K562 (cell line): ENCODE measurements at regions not wholly inside any gene's neighbourhood (a gene's known extent, or its start where the extent isn't known, plus 50 kb on each side); places are given as distances from the start of the nearest gene placed in this dataset.

Experiments used
- ATAC-seq: fragments of 200-7000 bp; cut with Tn5 transposase; 3 replicates; pipeline ENCODE4 v1.9.1; 2020; ENCODE audit warnings: moderate library complexity
- BruUV-seq: library from RNA; stranded (reverse); fragments of 400-500 nt; replicated peaks from 2 replicates; lab custom pipeline; 2021; lab: Mats Ljungman, UMichigan
- CTCF ChIA-PET: fragments of 300-600 bp; formaldehyde crosslinking; extraction: SDS; loops from one replicate; lab custom pipeline; 2021; ENCODE audit warnings: low intra/inter-chr PET ratio; lab: Yijun Ruan, JAX
- POLR2A ChIA-PET: fragments of 300-600, 350-650 bp; sonication (Branson Sonifier 250); formaldehyde crosslinking; extraction: SDS; loops from one replicate; lab custom pipeline; 2021; ENCODE audit warnings: antibody characterized with exemption, inconsistent platforms; lab: Yijun Ruan, JAX
- DNase-seq, 4 experiments: peaks; one replicate each; pipeline versions ENCODE4 v3.0.0 to v3.0.0-alpha.2; 2011 to 2018; ENCODE audit warnings: low spot score in 3 of 4, mixed read lengths in 3 of 4; ENCODE audit errors: extremely low read depth in 1 of 4
- FAIRE-seq: peaks from 2 replicates; lab custom pipeline; 2011; peaks lifted over from hg19 to GRCh38; lab: Jason Lieb, UNC
- H2AFZ ChIP-seq: 2 replicates; pipeline ENCODE4 v1.6.0; 2011; ENCODE audit warnings: low read depth, low read length, control low read depth, inconsistent platforms
- H3K27ac ChIP-seq: fragments of 200-600 bp; 3 replicates; pipeline ENCODE4 v1.8.0; 2011; ENCODE audit warnings: low read depth, mild to moderate bottlenecking, control low read depth, inconsistent platforms, low read length, moderate library complexity, mixed read lengths; ENCODE audit errors: extremely low read depth
- H3K27me3 ChIP-seq, 2 experiments: fragments of 300-600 bp in 1 of 2; 2 replicates in 1 of 2; 3 replicates in 1 of 2; pipeline versions ENCODE4 v1.6.0 to v1.8.0; 2011; ENCODE audit warnings: inconsistent platforms in 2 of 2, low read length in 2 of 2, mild to moderate bottlenecking in 1 of 2, mixed read lengths in 1 of 2, moderate library complexity in 1 of 2; ENCODE audit not compliant: control insufficient read depth in 2 of 2, insufficient read depth in 2 of 2
- H3K36me3 ChIP-seq: fragments of 300-600 bp; 3 replicates; pipeline ENCODE4 v1.8.0; 2011; ENCODE audit warnings: mild to moderate bottlenecking, low read length, inconsistent platforms; ENCODE audit not compliant: control insufficient read depth, insufficient read depth
- H3K4me1 ChIP-seq, 2 experiments: fragments of 200-600 bp in 1 of 2; replicated peaks in 1 of 2; 2 replicates in 1 of 2; 3 replicates in 1 of 2; pipeline versions ENCODE4 v1.5.1 to v1.8.0; 2011; ENCODE audit warnings: inconsistent platforms in 2 of 2, low read length in 2 of 2, mild to moderate bottlenecking in 1 of 2, mixed read lengths in 1 of 2, moderate library complexity in 1 of 2; ENCODE audit not compliant: control insufficient read depth in 2 of 2, insufficient read depth in 2 of 2
- H3K4me2 ChIP-seq: 2 replicates; pipeline ENCODE4 v1.6.1; 2011; ENCODE audit warnings: low read length, control low read depth, inconsistent platforms, mixed read lengths; ENCODE audit not compliant: insufficient read depth
- H3K4me3 ChIP-seq: fragments of 200-600 bp; sonication (generic), shearing (Covaris generic); 2 replicates; pipeline ENCODE4 v1.5.1; 2016; ENCODE audit warnings: control low read depth, inconsistent platforms
- H3K79me2 ChIP-seq: fragments of 200-600 bp; 3 replicates; pipeline ENCODE4 v1.8.0; 2011; ENCODE audit warnings: low read length, inconsistent platforms; ENCODE audit not compliant: control insufficient read depth, insufficient read depth
- H3K9ac ChIP-seq, 2 experiments: 2 replicates each; pipeline versions ENCODE4 v1.6.0 to v1.6.1; 2011; ENCODE audit warnings: low read depth in 2 of 2, low read length in 2 of 2, control low read depth in 1 of 2, inconsistent platforms in 1 of 2, mild to moderate bottlenecking in 1 of 2, mixed read lengths in 1 of 2; ENCODE audit not compliant: insufficient read depth in 1 of 2
- H3K9me1 ChIP-seq: one replicate; pipeline ENCODE4 v1.6.0; 2011; ENCODE audit warnings: inconsistent platforms, mild to moderate bottlenecking, low read length, moderate library complexity; ENCODE audit not compliant: control insufficient read depth, insufficient read depth
- H3K9me3 ChIP-seq: replicated peaks from 2 replicates; pipeline ENCODE4 v1.5.1; 2011; ENCODE audit warnings: low read depth, low read length, inconsistent platforms; ENCODE audit not compliant: control insufficient read depth, insufficient read depth
- H4K20me1 ChIP-seq: replicated peaks from 2 replicates; pipeline ENCODE4 v1.6.1; 2011; ENCODE audit warnings: low read length, inconsistent platforms, mixed read lengths; ENCODE audit not compliant: control insufficient read depth, insufficient read depth
- FOXA1 ChIP-seq: fragments of 450-650 bp; IDR thresholded peaks from 2 replicates; pipeline ENCODE4 v1.6.1; 2016; ENCODE audit warnings: mild to moderate bottlenecking, borderline replicate concordance
- FOXJ3 ChIP-seq: sonication (generic); formaldehyde crosslinking; IDR thresholded peaks from 2 replicates; pipeline ENCODE4 v1.4.0; 2020; ENCODE audit warnings: mild to moderate bottlenecking, missing genetic modification reagents
- HIVEP1 ChIP-seq: fragments of 250-450 bp; sonication (Bioruptor Pico); IDR thresholded peaks from 2 replicates; pipeline ENCODE4 v1.4.0; 2020; ENCODE audit warnings: mild to moderate bottlenecking
- KDM1A ChIP-seq, 2 experiments: fragments of 450-650 bp; IDR thresholded peaks; 2 replicates each; pipeline ENCODE4 v1.6.1; 2016; ENCODE audit warnings: mild to moderate bottlenecking in 2 of 2
- KLF16 ChIP-seq: IDR thresholded peaks from 2 replicates; pipeline ENCODE4 v1.6.1; 2016; ENCODE audit warnings: antibody characterized with exemption
- MBD2 ChIP-seq: sonication (generic); IDR thresholded peaks from 2 replicates; pipeline ENCODE4 v1.6.1; 2016; ENCODE audit warnings: low read depth, borderline replicate concordance
- NFRKB ChIP-seq: fragments of 450-650 bp; IDR thresholded peaks from 2 replicates; pipeline ENCODE4 v1.6.1; 2016; ENCODE audit warnings: low read depth
- RAD51 ChIP-seq: fragments of 450-650 bp; IDR thresholded peaks from 2 replicates; pipeline ENCODE4 v1.7.1; 2016; ENCODE audit warnings: low read depth, mild to moderate bottlenecking, borderline replicate concordance
- SRSF1 ChIP-seq: fragments of 200-400 bp; formaldehyde crosslinking; IDR thresholded peaks from 2 replicates; pipeline ENCODE4 v1.6.1; 2017; ENCODE audit warnings: mild to moderate bottlenecking, low read depth, low read length, moderate library complexity
- ZNF133 ChIP-seq: fragments of 250-450 bp; sonication (Bioruptor Pico); IDR thresholded peaks from 2 replicates; pipeline ENCODE4 v1.4.0; 2020; ENCODE audit warnings: mild to moderate bottlenecking
- ZNF583 ChIP-seq: fragments of 250-450 bp; sonication (Bioruptor Pico); IDR thresholded peaks from 2 replicates; pipeline ENCODE4 v1.4.0; 2020
- ZNF77 ChIP-seq: fragments of 250-450 bp; sonication (Bioruptor Pico); IDR thresholded peaks from 2 replicates; pipeline ENCODE4 v1.5.0; 2020
- WGBS: fragments of 100-300 bp; shearing (Covaris generic); methylation state at CpG from one replicate; pipeline ENCODE4 v1.1.6; 2016; ENCODE audit warnings: low coverage, mixed read lengths; ENCODE audit not compliant: insufficient coverage; ENCODE audit errors: missing lambda C conversion rate; 5-methylcytosine and 5-hydroxymethylcytosine counted together
- in situ Hi-C: fragments of 300-500 bp; cut with MboI; formaldehyde crosslinking; loops from 4 replicates; pipeline ENCODE4 v1.15.0; 2018; ENCODE audit warnings: inconsistent platforms, mixed read lengths
- intact Hi-C: fragments of 100-400 bp; cut with micrococcal nuclease; formaldehyde crosslinking; loops from 2 replicates; pipeline ENCODE4 v1.14.2; 2022
- TF ChIP-seq, protein P1 (sequence below): sonication (generic); formaldehyde crosslinking; IDR thresholded peaks from 2 replicates; pipeline ENCODE4 v1.8.0; 2023; ENCODE audit warnings: mild to moderate bottlenecking, missing genetic modification reagents
- TF ChIP-seq, protein P2 (sequence below): fragments of 450-650 bp; IDR thresholded peaks from 2 replicates; pipeline ENCODE4 v1.6.1; 2017; ENCODE audit warnings: antibody characterized with exemption
- TF ChIP-seq, protein P3 (sequence below): fragments of 450-650 bp; IDR thresholded peaks from 2 replicates; pipeline ENCODE4 v1.6.1; 2014; ENCODE audit warnings: low read depth, mild to moderate bottlenecking, moderate library complexity, borderline replicate concordance
- TF ChIP-seq, protein P4 (sequence below): sonication (generic); formaldehyde crosslinking; IDR thresholded peaks from 2 replicates; pipeline ENCODE4 v1.9.0; 2022; ENCODE audit warnings: mild to moderate bottlenecking, missing genetic modification reagents
- TF ChIP-seq, protein P5 (sequence below): fragments of 450-650 bp; formaldehyde crosslinking; IDR thresholded peaks from 2 replicates; pipeline ENCODE4 v1.4.0; 2020; ENCODE audit warnings: mild to moderate bottlenecking, mixed read lengths
- TF ChIP-seq, protein P6 (sequence below): fragments of 450-650 bp; formaldehyde crosslinking; IDR thresholded peaks from 2 replicates; pipeline ENCODE4 v1.4.0; 2022; ENCODE audit warnings: mild to moderate bottlenecking, moderate library complexity

DNA sequence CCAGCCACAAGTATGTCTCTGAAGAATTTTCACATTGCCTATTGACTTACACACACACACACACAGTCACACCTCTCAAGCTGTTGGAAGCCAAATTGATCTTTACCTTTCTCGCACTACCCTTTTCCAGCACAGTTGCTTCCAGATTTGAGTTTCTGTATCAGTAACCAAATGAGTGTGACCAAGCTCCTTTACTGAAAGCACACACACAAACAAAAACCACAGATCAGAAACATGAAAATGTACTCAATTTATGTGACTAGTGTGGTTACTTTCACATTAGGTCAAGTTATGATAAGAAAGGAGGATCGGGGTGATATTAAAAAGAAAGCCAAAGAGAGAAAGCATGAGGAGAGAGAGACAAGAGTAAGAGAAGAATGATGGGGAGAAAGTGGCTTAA is 993.9 kb upstream of the POU3F3 start:
- Histone ChIP-seq H3K27ac (no peak overlapping the region), H3K9me1 (no peaks in the 10 kb centered on the region), H3K79me2 (no peaks in the 10 kb centered on the region), H2AFZ (no peak overlapping the region), H3K4me1 (no peaks in the 10 kb centered on the region), H3K9me3 (no peaks in the 10 kb centered on the region; the same call in 1 of the 2 replicates), H4K20me1 (no peaks in the 10 kb centered on the region; the same call in 1 of the 2 replicates), H3K36me3 (no peaks in the 10 kb centered on the region), H3K4me2 (no peak overlapping the region), H3K27me3 (no peaks in the 10 kb centered on the region), H3K4me3 (no peak overlapping the region), H3K9ac (no peak overlapping the region)
- intact Hi-C loops (no loop called here), in situ Hi-C loops (no loop called here)
- 17% methylated on average over 2 of the region's 2 CpGs for WGBS
- FAIRE-seq, result no peak
- no peak for ATAC-seq
- CTCF ChIA-PET, result no interaction called here
- no peak for DNase-seq
- POLR2A ChIA-PET, result no interaction called here
- BruUV-seq, result no TSS peak
- no peak for TF ChIP-seq ZNF77
- TF ChIP-seq ZNF133 (CRISPR knock-in tag), result no peak
- no peak for TF ChIP-seq RAD51
- TF ChIP-seq, protein P1, sequence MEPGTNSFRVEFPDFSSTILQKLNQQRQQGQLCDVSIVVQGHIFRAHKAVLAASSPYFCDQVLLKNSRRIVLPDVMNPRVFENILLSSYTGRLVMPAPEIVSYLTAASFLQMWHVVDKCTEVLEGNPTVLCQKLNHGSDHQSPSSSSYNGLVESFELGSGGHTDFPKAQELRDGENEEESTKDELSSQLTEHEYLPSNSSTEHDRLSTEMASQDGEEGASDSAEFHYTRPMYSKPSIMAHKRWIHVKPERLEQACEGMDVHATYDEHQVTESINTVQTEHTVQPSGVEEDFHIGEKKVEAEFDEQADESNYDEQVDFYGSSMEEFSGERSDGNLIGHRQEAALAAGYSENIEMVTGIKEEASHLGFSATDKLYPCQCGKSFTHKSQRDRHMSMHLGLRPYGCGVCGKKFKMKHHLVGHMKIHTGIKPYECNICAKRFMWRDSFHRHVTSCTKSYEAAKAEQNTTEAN (CRISPR knock-in tag), result no peak
- TF ChIP-seq, protein P2, sequence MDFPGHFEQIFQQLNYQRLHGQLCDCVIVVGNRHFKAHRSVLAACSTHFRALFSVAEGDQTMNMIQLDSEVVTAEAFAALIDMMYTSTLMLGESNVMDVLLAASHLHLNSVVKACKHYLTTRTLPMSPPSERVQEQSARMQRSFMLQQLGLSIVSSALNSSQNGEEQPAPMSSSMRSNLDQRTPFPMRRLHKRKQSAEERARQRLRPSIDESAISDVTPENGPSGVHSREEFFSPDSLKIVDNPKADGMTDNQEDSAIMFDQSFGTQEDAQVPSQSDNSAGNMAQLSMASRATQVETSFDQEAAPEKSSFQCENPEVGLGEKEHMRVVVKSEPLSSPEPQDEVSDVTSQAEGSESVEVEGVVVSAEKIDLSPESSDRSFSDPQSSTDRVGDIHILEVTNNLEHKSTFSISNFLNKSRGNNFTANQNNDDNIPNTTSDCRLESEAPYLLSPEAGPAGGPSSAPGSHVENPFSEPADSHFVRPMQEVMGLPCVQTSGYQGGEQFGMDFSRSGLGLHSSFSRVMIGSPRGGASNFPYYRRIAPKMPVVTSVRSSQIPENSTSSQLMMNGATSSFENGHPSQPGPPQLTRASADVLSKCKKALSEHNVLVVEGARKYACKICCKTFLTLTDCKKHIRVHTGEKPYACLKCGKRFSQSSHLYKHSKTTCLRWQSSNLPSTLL, result no peak
- no peak for TF ChIP-seq NFRKB
- no peak for TF ChIP-seq SRSF1
- TF ChIP-seq, protein P3, sequence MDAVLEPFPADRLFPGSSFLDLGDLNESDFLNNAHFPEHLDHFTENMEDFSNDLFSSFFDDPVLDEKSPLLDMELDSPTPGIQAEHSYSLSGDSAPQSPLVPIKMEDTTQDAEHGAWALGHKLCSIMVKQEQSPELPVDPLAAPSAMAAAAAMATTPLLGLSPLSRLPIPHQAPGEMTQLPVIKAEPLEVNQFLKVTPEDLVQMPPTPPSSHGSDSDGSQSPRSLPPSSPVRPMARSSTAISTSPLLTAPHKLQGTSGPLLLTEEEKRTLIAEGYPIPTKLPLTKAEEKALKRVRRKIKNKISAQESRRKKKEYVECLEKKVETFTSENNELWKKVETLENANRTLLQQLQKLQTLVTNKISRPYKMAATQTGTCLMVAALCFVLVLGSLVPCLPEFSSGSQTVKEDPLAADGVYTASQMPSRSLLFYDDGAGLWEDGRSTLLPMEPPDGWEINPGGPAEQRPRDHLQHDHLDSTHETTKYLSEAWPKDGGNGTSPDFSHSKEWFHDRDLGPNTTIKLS, result no peak
- TF ChIP-seq, protein P4, sequence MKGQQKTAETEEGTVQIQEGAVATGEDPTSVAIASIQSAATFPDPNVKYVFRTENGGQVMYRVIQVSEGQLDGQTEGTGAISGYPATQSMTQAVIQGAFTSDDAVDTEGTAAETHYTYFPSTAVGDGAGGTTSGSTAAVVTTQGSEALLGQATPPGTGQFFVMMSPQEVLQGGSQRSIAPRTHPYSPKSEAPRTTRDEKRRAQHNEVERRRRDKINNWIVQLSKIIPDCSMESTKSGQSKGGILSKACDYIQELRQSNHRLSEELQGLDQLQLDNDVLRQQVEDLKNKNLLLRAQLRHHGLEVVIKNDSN, result no peak
- TF ChIP-seq HIVEP1 (CRISPR knock-in tag), result no peak
- TF ChIP-seq MBD2, result no peak
- no peak for TF ChIP-seq FOXA1
- no peak for TF ChIP-seq KDM1A (IDR thresholded peaks at IDR 0.05)
- no peak for TF ChIP-seq KLF16
- TF ChIP-seq ZNF583 (CRISPR knock-in tag), result no peak
- no peak for TF ChIP-seq FOXJ3
- TF ChIP-seq, protein P5, sequence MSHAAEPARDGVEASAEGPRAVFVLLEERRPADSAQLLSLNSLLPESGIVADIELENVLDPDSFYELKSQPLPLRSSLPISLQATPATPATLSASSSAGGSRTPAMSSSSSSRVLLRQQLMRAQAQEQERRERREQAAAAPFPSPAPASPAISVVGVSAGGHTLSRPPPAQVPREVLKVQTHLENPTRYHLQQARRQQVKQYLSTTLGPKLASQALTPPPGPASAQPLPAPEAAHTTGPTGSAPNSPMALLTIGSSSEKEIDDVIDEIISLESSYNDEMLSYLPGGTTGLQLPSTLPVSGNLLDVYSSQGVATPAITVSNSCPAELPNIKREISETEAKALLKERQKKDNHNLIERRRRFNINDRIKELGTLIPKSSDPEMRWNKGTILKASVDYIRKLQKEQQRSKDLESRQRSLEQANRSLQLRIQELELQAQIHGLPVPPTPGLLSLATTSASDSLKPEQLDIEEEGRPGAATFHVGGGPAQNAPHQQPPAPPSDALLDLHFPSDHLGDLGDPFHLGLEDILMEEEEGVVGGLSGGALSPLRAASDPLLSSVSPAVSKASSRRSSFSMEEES, result no peak
- TF ChIP-seq, protein P6, sequence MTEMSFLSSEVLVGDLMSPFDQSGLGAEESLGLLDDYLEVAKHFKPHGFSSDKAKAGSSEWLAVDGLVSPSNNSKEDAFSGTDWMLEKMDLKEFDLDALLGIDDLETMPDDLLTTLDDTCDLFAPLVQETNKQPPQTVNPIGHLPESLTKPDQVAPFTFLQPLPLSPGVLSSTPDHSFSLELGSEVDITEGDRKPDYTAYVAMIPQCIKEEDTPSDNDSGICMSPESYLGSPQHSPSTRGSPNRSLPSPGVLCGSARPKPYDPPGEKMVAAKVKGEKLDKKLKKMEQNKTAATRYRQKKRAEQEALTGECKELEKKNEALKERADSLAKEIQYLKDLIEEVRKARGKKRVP (CRISPR knock-in tag), result no peak
